ENCODE measurements at regions not wholly inside any gene's neighbourhood (a gene's known extent, or its start where the extent isn't known, plus 50 kb on each side); places are given as distances from the start of the nearest gene placed in this dataset.
"Not testable (repeated sequence)": the region's sequence is repeated elsewhere in the genome, so short reads cannot be mapped to it uniquely, and the experiment has no call there.

DNA sequence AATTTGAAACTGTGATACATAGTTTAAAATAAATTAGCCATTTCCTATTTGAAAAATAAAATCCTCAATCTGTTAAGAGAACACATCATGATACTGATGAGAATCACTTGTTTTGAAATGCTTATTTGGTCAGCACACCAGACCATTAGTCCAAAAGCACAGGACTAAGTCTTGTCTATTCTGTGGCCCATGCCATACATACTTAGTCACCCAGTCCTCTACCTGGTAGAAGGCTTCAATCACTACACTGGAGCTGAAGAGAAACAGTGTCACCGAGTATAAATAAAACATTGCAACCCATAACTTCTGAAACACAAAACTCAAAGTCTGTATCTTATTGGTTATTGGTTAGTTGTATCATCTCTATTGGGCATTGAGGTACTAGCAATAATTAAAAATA lies 51.6 kb upstream of the LYSMD4 start:
- CTCF ChIA-PET; H3K36me3 Mint-ChIP-seq (ENCODE audit: low read depth); POLR2A ChIA-PET; intact Hi-C loops (cut with DNase I, micrococcal nuclease); H3K9me3 Mint-ChIP-seq (ENCODE audit: low read depth); H3K4me1 Mint-ChIP-seq; ATAC-seq; H3K27ac Mint-ChIP-seq; H3K27me3 Mint-ChIP-seq; DNase-seq; H3K4me3 Mint-ChIP-seq: not testable (repeated sequence)

DNA sequence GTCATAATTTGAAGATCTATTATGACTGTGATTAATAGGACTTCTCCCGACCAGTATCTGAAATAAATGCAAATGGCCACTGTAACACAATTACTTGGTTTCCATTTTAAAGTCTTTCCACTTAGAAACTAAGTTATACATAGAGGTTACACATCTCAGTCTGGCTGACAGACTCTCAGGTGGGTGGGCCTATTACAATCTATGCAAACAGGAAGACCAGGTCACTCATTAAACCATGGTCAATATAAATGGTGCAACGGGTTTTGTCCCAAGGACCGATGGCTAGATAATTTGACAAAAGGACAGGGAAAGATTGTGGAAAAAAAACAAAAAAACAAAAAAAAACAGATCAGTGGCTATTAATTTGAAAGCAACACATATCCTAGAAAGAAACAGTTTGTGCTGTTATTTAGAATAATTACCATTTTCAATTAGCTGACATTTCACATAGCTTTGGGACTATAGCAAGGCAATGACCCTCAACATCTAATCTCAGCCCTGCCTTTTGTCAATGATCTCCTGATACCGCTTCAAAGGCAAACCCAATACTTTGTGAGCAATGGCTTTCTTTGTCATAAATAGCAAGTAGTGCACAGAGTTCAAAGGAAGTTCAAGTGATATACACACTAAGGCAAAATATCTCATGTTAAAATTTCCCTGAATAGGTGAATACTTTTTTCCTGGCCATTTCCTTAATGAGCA lies 50.8 kb upstream of the LYSMD4 start:
- POLR2A ChIA-PET = not testable (repeated sequence)

More for the DNA sequence above, 50.8 kb upstream of the LYSMD4 start:
- H3K4me3 Mint-ChIP-seq; DNase-seq; H3K36me3 Mint-ChIP-seq (ENCODE audit: low read depth); CTCF ChIA-PET; H3K9me3 Mint-ChIP-seq (ENCODE audit: low read depth); H3K27me3 Mint-ChIP-seq; H3K27ac Mint-ChIP-seq; H3K4me1 Mint-ChIP-seq; ATAC-seq; intact Hi-C loops (cut with DNase I, micrococcal nuclease): not testable (repeated sequence)

Data from activated CD4-positive, alpha-beta T cell treated with anti-CD3 and anti-CD28 coated beads for 36 hours (primary cell).